GM21381 (cell line): ENCODE measurements at regions not wholly inside any gene's neighbourhood (a gene's known extent, or its start where the extent isn't known, plus 50 kb on each side); places are given as distances from the start of the nearest gene placed in this dataset.

ENCODE experiments used
- ATAC-seq: cut with Tn5 transposase; IDR thresholded peaks from one replicate; pipeline ENCODE4 v1.9.1; 2021; ENCODE audit warnings: mild to moderate bottlenecking, moderate library complexity; ENCODE audit not compliant: unreplicated experiment

DNA sequence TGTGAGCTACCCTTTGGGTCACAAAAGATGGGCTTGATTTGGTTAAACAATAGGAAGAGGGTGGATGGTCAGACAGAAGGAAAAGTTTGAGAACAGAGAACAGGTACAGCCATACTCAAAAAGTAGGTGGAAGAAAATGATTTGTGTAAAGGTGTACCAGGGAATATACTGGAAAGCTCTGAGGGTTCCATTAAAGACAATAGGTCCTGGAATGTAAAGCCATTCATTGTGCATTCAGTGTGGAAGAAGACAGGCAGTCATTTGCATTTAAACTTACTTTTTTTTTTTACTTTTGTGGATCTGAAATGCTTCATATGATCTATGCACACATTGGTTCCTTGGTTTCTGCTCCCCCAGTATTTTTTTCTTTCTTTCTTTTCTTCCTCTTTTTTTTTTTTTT lies 581.4 kb upstream of the PIK3C3 start:
- no peak for ATAC-seq

DNA sequence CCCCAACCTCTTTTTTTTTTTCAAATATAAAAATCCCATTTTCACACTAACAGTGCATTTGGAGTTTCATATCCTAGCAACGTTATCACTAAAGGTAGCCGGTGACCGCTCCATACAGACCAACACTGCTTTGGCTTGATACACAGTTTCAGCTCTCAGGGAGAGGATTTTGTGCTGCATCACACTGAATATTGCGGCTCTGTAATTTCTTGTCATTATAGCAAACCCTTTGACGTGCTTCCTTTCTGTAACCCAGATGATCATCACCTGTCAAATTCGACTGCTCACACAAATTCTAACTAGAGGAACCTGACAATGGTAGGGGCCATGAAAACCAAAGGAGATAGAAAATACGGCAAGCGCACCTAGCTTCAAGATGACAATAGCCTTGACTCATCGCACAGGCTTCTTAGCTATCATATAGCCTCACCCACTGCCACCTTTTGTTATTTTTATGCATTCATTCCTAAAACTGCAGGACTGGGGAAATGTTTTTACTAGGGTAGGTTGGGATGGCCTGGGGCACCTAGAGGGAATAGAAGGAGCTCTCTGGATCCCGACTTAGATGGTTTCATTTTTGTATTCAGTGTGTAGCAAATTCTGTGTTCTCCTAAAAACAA lies 582.9 kb upstream of the PIK3C3 start:
- ATAC-seq, result no peak

DNA sequence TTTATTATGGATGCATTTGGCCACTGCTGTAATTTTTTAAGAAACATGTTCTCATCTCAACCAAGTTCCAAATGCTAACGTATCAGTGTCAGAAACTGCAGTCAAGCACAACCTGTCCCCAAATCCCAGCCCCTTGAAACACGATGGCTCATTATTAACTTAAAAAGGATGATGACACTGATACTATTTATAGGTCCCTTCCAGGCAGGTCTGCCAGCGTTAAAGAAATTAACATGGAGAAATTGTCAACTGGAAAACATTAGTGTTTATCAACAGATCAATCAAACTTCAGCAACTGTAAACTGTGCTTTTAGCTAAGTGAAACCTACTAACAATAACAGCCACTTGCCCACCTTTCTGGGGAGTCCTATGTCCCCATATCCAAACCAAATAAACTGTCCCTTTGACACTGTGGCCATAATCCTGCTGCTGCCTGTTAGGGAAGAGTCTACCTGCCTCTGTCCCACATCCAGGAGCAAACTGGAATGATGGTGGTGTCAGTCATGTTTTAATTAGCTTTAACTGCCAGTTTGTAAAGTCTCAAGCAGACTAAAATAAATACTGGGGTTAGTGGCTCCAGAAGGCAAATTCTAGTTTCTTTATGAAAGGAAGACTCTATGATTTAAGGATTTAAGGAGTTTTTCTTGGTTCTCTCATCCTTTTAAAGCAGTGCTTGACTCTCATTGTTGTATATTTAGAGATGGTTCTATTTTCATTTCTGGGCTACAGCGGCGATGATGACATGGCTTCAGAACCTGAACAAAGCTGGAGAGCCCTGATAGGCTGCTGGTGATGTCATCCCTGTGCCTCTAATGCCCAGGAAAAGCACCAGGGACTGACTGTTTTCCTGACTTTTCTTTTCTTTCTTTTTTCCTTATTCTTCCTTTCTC lies 583.6 kb upstream of the PIK3C3 start:
- ATAC-seq, result no peak

DNA sequence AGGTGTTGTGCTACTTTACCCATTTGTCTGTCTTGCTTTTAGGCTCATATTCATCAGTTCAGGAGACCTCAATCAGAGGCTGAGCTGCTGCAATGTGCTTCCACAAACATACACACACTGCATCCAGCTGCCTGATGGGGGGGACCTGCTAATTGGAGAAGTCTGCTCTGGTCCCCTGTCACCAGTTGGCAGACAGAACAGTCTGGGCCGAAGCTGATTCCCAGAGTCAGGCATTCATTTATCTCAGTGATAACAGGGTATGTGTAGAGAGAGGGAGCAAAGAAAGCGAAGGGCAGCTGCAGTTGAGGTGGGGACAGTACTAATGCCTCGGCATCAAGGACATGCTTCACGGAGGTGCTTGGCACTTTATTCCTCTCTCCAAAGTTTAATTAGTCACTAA lies 584.3 kb upstream of the PIK3C3 start:
- ATAC-seq, result no peak

DNA sequence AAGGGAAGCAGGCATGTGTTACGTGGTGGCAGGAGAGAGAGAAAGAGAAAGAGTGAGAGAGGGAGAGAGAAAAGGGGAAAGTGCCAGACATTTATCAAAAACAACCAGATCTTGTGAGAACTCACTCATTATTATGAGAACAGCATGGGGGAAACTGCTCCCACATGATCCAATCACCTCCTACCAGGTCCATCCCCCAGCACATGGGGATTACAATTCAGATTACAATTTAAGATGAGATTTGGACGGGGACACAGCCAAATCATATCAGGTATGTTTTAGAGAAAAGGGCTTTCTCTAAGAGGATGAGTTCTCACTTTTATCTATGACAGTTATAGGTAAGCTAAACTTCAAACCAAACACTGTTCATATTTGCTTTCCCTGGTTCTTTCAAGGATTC lies 597.3 kb upstream of the PIK3C3 start:
- no peak for ATAC-seq

DNA sequence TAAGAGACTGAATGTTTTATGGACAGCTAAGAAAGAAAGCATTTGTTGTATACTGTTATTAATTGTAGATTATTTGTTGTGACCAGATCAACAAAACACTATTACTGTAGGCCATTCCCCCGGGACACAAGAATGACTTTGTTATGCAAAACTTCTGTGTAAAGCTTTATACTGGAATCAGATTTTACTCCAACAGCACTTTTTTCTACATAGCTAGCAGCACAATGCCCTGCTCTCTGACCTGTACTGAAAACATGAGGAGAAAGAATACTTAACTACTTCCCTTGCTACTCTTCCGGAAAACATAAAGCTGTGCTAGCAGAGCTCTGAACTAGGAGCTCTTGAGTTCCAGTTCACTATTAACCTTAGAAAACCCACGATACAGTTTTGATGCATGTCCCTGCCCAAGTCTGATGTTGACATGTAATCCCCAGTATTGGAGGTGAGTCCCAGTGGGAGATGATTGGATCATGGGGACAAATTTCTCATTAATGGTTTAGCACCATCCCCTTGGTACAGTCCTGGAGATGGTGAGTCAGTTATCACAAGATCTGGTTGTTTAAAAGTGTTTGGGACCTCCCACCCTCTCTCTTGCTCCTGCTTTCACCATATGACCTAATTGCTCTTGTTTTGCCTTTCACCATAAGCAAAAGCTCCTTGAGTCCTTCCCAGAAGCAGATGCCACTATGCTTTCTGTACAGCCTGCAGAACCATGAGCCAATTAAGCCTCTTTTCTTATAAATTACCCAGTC lies 601.1 kb upstream of the PIK3C3 start:
- ATAC-seq, result no peak

DNA sequence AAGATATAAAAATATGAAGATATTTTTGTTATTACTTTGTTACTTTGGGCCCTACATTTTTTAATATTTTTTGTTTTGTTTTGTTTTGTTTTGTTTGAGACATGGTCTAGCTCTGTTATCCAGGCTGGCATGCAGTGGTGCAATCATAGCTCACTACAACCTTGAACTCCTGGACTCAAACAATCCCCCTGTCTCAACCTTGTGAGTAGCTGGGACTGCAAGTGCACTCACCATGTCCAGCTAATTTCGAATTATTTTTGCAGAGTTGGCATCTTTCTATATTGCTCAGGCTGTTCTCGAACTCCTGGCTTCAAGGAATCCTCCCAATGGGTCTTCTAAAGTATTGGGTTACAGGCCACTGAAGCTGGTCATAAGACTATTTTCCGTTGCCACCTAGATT lies 603.6 kb upstream of the PIK3C3 start:
- no peak for ATAC-seq

DNA sequence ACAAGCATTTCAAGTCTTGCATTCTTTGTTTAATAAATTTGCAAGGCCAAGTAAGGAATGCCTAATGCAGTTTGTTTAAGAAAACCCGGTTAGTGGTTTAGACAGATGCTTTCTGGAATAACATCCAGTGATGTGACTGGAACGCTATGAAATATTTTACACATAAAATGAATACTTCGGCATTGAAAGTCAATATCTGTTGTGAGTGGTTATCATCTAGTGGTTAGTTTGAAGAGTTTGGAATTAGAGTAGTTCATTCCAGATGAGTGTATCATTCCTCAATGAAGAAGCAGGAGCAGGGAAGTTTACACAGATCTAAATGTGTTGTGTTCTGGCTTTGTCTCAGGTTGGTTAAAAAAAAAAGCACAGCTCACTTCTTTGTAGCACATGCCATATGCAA lies 608.0 kb upstream of the PIK3C3 start:
- ATAC-seq, result no peak

DNA sequence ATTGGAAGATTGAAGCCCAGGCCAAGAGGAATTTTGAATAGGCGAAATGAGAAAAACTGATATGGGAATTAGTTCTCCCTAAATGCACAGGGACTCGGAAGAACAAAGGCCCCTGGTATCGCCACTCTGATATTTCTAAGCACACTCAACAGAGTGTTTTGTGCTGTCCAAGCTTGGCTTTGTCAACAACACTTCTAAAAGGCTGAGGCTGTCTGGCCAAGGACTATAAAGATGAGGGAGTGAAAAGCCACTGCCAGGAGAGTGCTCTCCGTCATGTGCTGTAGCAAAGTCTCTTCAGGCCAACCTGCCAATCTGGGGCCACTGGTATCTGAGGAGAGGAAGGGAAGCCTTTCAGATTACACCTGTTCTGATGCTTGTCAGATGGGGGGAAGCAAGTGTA lies 611.2 kb upstream of the PIK3C3 start:
- no peak for ATAC-seq

DNA sequence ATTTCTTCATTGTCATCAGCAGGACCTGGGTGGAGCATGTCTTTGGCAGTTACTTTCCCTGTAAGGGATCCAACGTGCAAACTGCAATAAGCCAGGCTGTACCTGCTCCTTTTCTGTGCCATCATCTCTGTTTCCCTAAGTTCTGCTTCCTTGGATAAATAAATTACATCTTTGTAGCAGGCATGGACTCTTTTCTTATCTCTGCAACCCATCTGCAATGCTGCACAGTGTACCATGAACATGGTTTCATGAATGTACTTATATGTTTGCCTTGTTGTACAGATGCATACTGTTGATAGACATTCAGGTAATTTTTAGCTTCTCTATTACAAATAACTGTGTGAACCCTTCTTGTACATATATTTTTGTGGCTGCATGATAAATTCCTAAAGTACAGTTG lies 616.7 kb upstream of the PIK3C3 start:
- no peak for ATAC-seq

DNA sequence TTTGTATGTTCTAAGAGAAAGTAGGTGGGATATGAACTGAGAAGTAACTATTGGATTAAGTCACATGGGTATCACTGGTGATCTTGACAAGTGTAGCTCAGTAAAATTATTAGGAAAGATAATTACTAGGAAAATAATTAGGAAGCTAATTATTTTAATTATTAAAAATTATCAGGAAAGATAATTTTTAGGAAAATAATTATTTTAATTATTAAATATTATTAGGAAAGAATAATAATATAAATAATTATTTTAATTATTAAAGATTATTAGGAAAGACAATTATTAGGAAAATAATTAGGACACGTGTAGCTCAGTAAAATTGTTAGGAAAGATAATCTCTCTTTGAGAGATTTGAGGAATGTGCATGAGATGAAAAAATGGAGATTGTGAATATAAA lies 623.4 kb upstream of the PIK3C3 start:
- ATAC-seq, result no peak

DNA sequence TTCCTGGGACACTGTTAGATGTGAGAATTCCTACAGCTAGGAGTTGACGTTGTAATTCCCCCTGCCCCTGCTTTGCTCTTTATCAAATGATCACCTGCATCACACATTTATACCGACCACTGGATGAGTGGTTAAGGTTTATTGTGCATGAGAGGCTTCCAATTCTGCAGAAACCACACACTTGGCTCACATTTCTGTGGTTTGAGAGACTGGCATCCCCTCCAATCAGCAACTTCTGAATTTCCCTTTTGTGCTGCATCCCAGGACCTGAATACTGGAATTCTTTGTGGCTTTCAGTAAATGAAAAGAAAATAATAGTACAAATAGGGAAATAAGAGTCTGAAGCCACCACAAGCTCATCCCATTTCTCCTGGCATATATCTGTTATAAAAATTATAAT lies 628.7 kb upstream of the PIK3C3 start:
- no peak for ATAC-seq

DNA sequence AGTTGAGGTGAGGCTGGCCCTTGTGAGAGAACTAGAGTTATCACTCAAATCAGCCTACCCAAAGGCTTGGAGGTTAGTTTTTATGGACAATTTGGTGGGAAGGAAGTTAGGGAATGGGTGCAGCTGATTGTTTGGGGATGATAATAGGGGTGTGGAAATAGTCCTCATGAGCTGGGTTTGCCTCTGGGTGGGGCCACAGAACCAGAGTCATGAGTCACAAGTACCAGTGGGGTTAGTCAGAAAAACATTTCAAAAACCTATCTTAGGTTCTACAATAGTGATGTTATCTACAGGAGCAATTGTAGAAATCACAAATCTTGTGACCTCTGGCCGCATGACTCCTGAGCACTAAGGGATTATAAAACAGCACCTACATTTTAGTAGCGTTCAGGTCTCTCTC lies 630.1 kb upstream of the PIK3C3 start:
- ATAC-seq, result no peak

DNA sequence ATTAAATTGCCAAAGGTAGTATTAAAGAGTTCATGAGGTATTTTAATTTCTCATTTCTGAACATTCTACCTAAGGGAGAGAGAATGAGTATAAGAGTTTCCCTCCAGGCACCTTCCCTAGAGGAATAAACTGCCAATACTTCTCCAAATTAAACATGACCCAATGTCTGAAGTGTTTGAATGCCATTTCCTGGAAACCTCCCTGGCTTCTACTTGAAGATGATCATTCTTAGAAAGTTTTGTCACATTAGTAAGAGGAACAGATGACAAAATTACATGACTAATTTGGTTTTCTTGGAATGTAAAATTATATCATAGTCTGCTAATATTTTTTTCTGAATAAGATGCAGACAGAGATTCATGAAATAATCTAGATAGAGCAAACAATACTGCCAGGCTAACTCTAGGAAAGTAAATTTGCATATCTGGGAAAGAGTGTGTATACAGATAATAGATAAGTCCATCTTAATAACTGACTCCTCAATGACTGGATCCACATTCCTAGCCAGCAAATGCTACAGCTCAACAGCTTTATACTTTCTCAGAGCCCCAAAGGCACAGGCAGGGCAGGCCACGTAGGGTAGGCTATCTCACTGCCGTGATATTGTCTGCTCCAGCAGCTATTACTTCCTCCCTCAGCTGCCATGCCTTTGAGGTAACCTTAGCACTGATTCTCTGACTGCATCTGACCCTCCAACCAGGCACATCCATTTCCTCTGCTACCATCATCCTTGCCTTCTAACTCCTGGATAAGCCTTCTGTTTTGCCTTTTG lies 630.8 kb upstream of the PIK3C3 start:
- no peak for ATAC-seq

DNA sequence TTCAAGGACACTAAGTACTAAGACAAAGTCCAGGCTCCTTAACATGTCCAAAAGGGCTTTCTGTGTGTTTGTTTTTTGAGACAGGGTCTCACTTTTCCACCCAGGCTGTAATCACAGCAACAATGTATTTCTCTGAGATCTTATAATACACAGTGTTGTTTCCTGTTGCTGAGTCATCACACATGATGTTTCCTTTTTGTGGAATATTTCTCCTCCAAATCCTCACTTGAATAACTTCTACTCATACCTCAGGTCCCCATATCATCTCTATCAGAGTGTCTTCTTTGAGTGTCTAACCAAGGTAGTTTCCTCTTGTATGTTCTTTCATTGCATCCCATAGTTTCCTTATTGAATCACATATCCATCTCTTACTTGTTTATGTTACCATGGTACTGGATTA lies 632.0 kb upstream of the PIK3C3 start:
- ATAC-seq, result no peak

DNA sequence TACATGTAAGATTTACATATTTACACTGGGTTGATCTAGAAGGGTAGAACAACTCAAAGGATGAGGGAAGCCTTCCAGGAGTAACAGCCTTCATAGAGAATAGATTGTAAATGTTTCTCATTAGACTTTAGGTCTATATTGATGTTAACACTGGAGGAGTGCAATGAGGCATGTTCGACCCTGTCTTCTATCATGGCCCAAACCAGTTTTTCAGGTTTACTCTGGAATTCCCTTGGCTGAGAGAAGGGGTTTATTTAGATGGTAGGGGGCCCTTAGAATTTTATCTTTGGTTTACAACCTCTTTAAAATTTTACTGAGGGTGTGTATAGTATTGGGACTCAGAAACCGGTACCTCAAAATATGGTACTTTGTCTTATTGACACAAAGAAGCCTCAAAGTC lies 634.9 kb upstream of the PIK3C3 start:
- ATAC-seq, result no peak

DNA sequence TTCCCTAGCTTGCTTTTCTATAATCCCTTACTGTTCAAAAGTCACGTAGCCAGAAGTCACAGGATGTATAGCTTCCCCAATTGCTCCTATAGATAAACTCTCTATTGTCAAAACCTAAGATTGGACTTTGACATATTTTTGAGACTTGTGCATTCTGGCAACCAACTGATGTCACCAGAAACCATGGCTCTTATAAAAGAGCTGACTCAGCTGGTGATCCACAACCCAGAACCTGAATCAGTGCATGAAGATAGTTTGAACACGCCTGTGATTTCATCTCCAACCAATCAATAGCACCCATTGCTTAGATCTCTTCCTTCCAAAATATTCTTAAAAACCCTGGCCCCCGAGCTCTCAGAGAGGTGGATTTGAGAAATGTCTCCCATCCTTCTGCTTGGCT lies 639.9 kb upstream of the PIK3C3 start:
- ATAC-seq, result no peak

DNA sequence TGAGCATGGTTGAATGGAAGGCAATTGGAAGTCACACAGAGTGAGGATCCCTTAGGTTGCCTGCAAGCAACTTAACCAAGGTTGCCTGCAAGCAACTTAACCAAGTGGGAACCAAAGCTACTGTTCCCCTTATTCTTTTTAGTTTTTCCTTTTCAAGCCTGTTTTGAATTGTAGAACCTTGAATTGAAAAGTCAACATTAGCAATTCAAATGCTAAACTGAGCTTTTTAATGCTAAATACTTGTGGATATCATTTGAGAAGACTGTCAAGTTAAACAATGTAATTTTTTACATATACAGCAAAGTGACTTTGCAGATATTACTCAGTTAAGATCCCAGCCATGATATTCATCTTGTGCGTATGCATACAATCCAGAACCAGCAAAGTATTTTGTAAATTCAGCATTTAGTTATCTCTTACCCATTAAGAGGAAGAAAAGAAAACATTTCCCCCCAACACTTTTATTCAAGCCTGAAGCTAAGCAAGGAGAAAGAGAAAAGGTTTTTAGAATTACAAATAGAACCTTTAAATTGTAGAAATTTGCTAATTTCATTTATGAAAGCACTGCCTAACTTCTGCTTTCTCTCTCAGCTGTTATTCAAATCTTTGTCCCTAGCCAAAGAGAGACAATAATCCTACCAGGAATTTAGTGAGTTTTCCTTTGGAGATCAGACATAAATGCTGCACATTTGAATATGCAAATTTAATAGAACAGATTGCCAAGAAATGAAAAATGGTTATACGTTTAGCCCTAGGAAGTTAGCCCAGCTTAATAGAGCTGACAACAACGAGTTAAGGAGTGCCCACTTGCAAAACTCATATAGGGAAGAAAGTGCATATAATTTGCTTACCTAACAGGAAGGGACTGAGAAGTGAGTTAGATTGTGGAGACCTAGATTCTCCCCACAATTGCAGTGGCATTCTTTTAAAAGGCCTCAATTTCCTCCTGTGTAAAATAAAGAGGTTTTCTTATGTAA lies 643.2 kb upstream of the PIK3C3 start:
- ATAC-seq, result no peak

DNA sequence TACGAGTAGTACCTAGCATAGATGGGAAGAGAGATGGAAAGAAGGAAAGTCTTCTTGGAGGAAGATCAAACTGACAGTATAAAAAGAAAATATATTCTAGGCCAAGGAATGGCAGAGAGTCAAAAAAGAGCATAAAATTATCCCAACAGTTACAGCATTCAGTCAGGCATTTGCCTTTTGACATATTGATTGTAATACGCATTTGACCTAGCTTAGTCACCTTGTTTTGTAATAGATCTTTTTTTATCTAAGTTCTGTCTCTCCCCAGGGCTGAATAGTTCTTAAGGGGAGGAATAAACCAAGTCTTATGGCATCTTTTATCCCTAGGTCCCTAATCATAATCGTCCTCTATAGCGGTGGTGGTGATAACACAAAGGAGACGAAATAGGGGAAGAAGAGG lies 657.3 kb upstream of the PIK3C3 start:
- no peak for ATAC-seq

DNA sequence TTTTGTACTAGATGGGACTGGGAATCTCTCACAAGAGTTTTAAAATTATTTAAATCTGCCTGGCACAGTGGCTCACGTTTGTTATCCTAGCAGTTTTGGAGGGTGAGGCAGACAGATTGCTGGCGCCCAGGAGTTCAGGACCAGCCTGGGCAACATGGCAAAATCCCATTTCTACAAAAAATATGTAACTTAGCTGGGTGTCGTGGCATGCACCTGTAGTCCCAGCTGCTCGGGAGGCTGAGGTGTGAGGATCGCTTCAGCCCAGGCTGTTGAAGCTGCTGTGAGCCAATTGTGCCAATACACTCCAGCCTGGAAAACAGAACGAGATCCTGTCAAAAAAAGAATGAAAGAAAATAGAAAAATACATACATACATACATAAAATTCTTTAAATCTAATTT lies 685.7 kb upstream of the PIK3C3 start:
- no peak for ATAC-seq
